Thoracic aorta (tissue), 2 donors: ENCODE measurements at regions not wholly inside any gene's neighbourhood (a gene's known extent, or its start where the extent isn't known, plus 50 kb on each side); places are given as distances from the start of the nearest gene placed in this dataset.

Experiments
- ATAC-seq: fragments of 150-250 bp; one replicate; pipeline ENCODE4 v1.8.0; 2017; ENCODE audit warnings: low read depth; ENCODE audit not compliant: insufficient number of reproducible peaks, low FRiP score
- DNase-seq: peaks from one replicate; pipeline ENCODE4 v3.0.0-alpha.2; 2020; ENCODE audit warnings: low spot score
- H3K27ac ChIP-seq, 2 donors: fragments of 200-600 bp; sonication (generic); 1 replicate in 1 of 2; 2 replicates in 1 of 2; pipeline ENCODE4 v1.5.1; 2016; ENCODE audit warnings: mild to moderate bottlenecking in 2 of 2, moderate library complexity in 2 of 2
- H3K27me3 ChIP-seq: fragments of 200-600 bp; sonication (generic); replicated peaks from 2 replicates; pipeline ENCODE4 v1.6.0; 2016; ENCODE audit warnings: mild to moderate bottlenecking; ENCODE audit not compliant: insufficient read depth
- H3K36me3 ChIP-seq: fragments of 200-600 bp; sonication (generic); one replicate; pipeline ENCODE4 v1.5.1; 2016
- H3K4me1 ChIP-seq, 2 donors: fragments of 200-600 bp; sonication (generic); 1 replicate in 1 of 2; 2 replicates in 1 of 2; pipeline versions ENCODE4 v1.5.1 to v1.6.0; 2016; ENCODE audit warnings: low read depth in 2 of 2, mild to moderate bottlenecking in 1 of 2; ENCODE audit not compliant: control insufficient read depth in 1 of 2
- H3K4me3 ChIP-seq: fragments of 200-600 bp; sonication (generic); 2 replicates; pipeline ENCODE4 v1.5.1; 2016; ENCODE audit warnings: mild to moderate bottlenecking
- H3K9me3 ChIP-seq: fragments of 200-600 bp; sonication (generic); 2 replicates; pipeline ENCODE4 v1.5.1; 2016
- CTCF ChIP-seq: fragments of 200-600 bp; sonication (generic); IDR thresholded peaks from one replicate; pipeline ENCODE4 v1.5.1; 2019; ENCODE audit warnings: antibody characterized with exemption

GRCh38 chr14:80077262-80077661 is 134.0 kb downstream of the DIO2 start:
- H3K36me3 ChIP-seq: no peaks in the 10 kb centered on the region
- no peaks in the 10 kb centered on the region for H3K27me3 ChIP-seq
- H3K4me1 ChIP-seq: no peaks in the 10 kb centered on the region
- no peak for TF ChIP-seq CTCF
- H3K9me3 ChIP-seq: peaks cover 4% of the 10 kb centered on the region
- no peak overlapping the region for H3K4me3 ChIP-seq
- ATAC-seq (no peak), DNase-seq (no peak)
- H3K27ac ChIP-seq: no peak overlapping the region

GRCh38 chr14:80074900-80075574 is 136.3 kb downstream of the DIO2 start:
- DNase-seq (no peak), ATAC-seq (no peak)
- H3K4me1 ChIP-seq: no peaks in the 10 kb centered on the region
- no peak overlapping the region for H3K27ac ChIP-seq
- H3K9me3 ChIP-seq: peaks cover 8% of the 10 kb centered on the region
- TF ChIP-seq CTCF: no peak
- H3K4me3 ChIP-seq: no peak overlapping the region
- no peaks in the 10 kb centered on the region for H3K27me3 ChIP-seq
- H3K36me3 ChIP-seq: no peaks in the 10 kb centered on the region

- Histone ChIP-seq H3K9me3 (no peaks in the 10 kb centered on the region), H3K36me3 (no peaks in the 10 kb centered on the region), H3K27ac (no peak overlapping the region), H3K4me1 (peaks cover 0 to 7% of the 10 kb centered on the region in 2 donors), H3K4me3 (no peak overlapping the region), H3K27me3 (no peaks in the 10 kb centered on the region)
- ATAC-seq (no peak), DNase-seq (no peak)
- TF ChIP-seq CTCF: no peak
Measured at GRCh38 chr14:80059041-80059440, 152.3 kb downstream of the DIO2 start.

GRCh38 chr14:80056497-80056801 is 154.9 kb downstream of the DIO2 start:
- TF ChIP-seq CTCF: no peak
- Histone ChIP-seq H3K27ac (no peak overlapping the region), H3K9me3 (no peaks in the 10 kb centered on the region), H3K4me3 (no peak overlapping the region), H3K4me1 (no peaks in the 10 kb centered on the region), H3K36me3 (no peaks in the 10 kb centered on the region), H3K27me3 (no peaks in the 10 kb centered on the region)
- ATAC-seq (no peak), DNase-seq (no peak)

GRCh38 chr14:80055667-80056496 is 155.4 kb downstream of the DIO2 start:
- no peak overlapping the region for H3K27ac ChIP-seq
- H3K4me1 ChIP-seq: no peaks in the 10 kb centered on the region
- no peaks in the 10 kb centered on the region for H3K27me3 ChIP-seq
- peak overlapping the region; percentile 60 for H3K4me3 ChIP-seq
- DNase-seq (no peak), ATAC-seq (no peak)
- no peaks in the 10 kb centered on the region for H3K9me3 ChIP-seq
- no peaks in the 10 kb centered on the region for H3K36me3 ChIP-seq
- TF ChIP-seq CTCF: peak; percentile 69
